SK-N-SH treated with all-trans-retinoic acid at 6 μM for 48 hours (cell line): ENCODE measurements at regions not wholly inside any gene's neighbourhood (a gene's known extent, or its start where the extent isn't known, plus 50 kb on each side); places are given as distances from the start of the nearest gene placed in this dataset.

Experiments used
- ARNTL ChIP-seq: fragments of 450-650 bp; formaldehyde crosslinking; IDR thresholded peaks from 2 replicates; pipeline ENCODE4 v1.5.0; 2020; ENCODE audit warnings: low read depth, mild to moderate bottlenecking, moderate library complexity, borderline replicate concordance
- CSDC2 ChIP-seq: fragments of 250-450 bp; sonication (Bioruptor Pico); IDR thresholded peaks from 2 replicates; pipeline ENCODE4 v1.5.0; 2020; ENCODE audit warnings: mild to moderate bottlenecking, moderate library complexity

DNA sequence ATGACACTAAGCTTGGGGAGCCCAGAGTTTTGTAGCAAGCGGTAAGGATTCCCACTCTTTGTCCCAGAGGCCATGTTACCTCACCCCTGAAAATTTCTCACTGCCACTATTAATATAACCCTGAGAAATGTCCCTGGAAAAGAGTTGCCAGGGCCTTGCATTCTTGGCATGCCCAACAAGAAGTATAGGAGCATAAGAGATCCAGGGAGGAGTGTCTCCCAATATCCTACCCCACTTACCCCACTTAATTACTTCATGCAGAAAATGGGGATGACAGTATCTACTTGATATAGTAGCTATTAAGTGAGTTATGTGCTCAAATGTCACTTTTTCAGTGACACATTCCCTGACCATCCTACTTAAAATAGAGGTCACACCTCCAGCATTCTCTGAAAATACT lies 120.5 kb upstream of the C1GALT1C1 start:
- TF ChIP-seq ARNTL (CRISPR knock-in tag) (no peak), CSDC2 (CRISPR knock-in tag) (no peak)
